ENCODE measurements at regions not wholly inside any gene's neighbourhood (a gene's known extent, or its start where the extent isn't known, plus 50 kb on each side); places are given as distances from the start of the nearest gene placed in this dataset.
A peak's percentile ranks its signal among the peaks of the same experiment; 100 is the strongest.
"Not testable (repeated sequence)": the region's sequence is repeated elsewhere in the genome, so short reads cannot be mapped to it uniquely, and the experiment has no call there.

DNA sequence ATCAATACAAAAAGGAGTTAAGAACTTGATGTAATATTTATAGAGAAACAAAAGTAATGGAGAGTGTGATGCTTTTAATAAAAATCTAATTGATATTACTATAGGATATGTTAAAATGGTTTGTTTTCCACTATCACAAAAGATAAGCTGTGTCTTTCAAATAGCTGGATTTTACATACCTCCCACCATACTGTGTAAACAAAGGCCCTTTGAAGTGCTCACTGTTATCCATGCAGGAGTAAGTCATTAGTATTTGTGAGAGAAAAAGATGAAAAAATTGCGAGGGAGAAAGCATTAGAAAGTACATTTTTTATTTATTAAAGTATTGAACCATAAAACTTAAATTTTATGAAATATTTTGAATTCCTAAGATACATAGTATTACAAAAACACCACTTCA, 733.0 kb downstream of the GRIK2 start:
- DNase-seq = no peak

DNA sequence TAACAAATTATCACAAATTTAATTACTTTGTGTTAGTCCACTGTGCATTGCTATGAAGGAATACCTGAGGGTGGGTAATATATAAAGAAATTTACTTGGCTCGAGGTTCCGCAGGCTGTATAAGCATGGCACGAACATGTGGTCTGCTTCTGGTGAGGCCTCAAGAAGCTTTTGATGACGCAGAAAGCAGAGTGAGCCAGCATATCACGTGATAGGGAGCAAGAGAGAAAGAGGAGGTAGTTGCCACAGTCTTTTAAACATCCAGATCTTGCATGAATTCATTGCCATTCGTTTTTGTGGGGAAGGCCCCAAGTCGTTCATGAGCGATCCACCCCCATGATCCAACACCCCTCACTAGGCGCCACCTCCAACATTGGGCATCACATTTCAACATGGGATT, 733.7 kb downstream of the GRIK2 start:
- DNase-seq = no peak

- no peak for DNase-seq
Measured at GRCh38 chr6:102137859-102138258, 744.4 kb downstream of the GRIK2 start.

DNA sequence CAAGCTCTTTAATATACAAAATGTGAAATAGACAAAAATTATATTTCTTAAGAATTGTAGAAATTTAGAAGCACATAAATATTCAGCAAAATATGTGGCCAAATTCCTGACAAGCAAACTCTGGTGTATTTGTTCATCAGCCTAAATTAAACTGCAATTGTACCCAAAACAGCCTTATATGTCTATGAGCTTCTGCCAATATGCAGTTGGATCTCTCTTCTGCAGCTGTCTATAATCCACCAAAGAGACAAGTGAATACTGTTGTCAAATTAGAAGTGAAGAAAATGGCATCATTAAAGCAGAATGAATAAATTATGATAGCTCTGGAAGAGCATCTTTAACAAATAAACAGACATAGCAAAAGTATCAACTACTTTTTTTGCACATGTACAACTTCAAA, 755.7 kb downstream of the GRIK2 start:
- DNase-seq = no peak

DNA sequence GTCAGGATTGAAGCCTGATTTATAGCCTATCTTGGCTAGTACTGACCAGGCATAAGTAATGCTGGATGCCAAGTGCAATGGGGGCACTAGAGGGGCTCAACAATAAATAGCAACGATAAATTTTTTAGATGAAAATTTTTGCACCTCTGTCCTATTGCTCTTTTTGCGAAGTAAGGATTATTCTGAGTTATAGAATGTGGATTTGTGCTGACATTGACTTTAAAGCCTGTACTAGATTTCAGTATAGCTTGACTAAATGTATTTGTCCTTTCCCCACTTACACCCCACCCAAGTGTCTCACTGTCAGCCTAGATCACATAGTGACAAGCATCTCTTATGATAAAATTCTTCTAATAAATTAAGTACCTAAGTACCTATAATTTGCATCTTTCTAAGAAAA, 757.0 kb downstream of the GRIK2 start:
- no peak for DNase-seq

DNA sequence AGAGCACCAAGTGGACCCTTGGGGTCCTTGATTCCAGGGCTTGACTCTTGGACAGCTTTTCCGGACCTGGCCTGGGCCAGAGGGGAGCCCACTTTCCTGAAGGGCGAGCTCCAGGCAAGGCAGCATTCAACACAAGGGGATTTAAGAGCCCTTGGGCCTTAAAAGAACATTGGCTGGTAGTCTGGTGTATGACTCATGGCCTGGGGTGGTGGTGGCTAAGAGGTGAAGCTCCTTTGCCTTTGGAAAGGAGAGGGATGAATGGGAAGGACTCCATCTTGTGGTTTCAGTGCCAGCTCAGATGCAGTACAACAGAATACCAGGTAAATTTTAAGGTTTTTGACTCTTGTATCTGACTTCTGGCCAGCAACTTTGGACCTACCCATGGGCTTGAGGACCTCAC, 760.7 kb downstream of the GRIK2 start:
- no peak for DNase-seq

DNA sequence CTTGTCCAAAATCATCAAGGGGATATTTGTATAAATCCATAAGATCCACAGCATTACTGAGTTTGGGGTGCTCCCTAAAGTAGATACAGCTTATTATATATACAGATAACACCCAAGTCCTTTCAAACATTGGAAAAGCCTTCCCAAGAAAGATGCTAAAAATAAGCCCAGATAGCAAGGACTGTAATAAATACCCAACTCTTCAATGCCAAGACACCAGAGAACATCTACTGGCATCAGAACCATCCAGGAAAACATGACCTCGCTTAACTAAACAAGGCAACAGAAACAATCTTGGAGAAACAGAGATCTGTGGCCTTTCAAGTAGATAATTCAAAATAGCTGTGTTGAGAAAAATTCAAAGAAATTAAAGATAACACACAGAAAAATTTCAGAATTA, 761.4 kb downstream of the GRIK2 start:
- no peak for DNase-seq

- not testable (repeated sequence) for DNase-seq
Measured at GRCh38 chr6:102169802-102170201, 776.3 kb downstream of the GRIK2 start.

GRCh38 chr6:102187186-102187585, 793.7 kb downstream of the GRIK2 start:
- peak; percentile 5 for DNase-seq

DNA sequence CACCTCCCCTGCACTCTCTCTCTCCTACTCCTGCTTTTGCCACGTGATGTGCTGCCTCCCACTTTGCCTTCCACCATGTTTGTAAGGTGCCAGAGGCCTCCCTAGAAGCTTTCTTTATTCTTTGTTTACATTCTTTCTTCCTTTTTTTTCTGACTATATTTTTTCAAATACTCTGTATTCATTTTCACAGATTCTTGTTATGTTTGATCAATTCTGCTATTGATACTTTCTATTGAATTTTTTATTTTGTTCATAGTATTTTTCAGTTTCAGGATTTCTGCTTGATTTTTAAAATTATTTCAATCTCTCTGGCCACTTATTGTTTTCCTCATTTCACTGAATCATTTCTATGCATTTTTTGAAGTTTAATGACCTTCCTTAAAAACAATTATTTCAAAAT, 801.8 kb downstream of the GRIK2 start:
- DNase-seq = no peak

DNA sequence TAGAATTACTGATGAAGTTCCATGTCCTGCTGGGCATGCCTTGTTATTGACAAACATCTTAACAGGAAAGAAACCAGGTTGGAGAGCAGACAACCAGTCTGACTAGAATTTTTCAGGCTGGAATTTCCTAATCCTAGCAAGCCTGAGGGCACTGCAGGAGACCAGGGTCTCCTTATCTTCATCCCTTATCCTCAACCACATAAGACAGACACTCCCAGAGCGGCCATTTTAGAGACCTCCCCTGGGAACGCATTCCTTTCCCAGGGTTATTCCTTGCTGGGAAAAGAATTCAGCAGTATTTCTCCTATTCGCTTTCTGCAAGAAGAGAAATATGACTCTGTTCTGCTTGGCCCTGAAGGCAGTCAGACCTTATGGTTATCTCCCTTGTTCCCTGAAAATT, 803.7 kb downstream of the GRIK2 start:
- DNase-seq = no peak

DNA sequence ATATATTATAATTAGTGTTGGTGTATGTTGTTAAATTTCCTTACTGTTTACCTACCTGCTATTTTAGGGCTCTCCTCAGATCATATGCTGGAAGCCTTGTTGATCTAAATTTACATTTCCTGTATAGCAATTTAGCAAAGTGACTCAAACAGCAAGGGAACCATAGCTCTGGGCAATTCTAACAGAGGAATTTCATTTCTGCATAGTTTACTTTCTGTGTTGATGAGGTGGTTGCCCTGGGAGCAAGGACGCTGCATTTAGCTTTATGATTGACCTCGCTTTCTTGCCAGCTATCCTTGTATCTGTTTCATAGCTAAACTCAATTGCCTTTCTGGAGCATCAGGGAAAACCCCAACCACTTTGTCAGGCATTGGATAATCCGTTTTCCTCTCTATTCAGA, 810.8 kb downstream of the GRIK2 start:
- no peak for DNase-seq

DNA sequence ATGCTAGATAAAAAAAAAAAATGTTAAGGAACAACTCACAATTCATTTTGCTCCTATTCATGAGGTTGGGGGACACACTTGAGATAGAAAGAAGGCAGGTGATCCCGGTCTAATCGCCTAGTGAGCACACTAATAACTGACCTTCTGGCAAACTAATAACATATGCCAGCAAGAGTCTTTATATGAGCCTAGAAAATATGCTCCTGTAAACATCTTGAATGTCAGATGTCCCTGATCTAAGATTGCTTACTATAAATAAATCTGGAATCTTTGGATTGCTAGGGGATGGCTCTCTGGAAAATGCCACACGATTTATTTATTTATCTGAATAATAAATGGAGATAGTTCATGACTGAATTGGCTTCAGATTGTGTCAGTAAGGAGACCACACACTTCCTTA, 821.9 kb downstream of the GRIK2 start:
- no peak for DNase-seq

GRCh38 chr6:102216232-102216631, 822.7 kb downstream of the GRIK2 start:
- no peak for DNase-seq

DNA sequence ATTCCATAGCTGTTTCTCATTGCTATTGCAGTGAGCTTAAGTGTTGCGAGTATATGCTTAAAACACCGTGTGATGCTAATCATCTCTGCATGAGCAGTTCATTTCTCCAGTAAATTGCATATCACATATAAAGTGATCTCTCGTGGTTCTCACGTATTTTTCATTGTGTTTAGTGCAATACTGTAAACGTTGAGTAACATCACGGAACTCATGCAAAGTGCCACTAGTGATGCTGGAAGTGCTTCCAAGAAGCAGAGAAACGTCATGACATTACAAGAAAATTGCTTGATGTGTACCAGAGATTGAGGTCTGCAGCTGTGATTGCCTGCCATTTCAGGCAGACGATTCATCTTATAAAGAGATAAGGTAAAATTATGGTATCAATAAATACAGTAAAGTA, 830.4 kb downstream of the GRIK2 start:
- DNase-seq = peak; percentile 39

GRCh38 chr6:102229271-102229670, 835.8 kb downstream of the GRIK2 start:
- DNase-seq = no peak
